OCI-LY3 (cell line): ENCODE measurements at regions not wholly inside any gene's neighbourhood (a gene's known extent, or its start where the extent isn't known, plus 50 kb on each side); places are given as distances from the start of the nearest gene placed in this dataset.

Experiments
- H2AFZ ChIP-seq: fragments of 200-600, 300-600 bp; shearing (Covaris generic); 2 replicates; pipeline ENCODE4 v1.6.0; 2014; ENCODE audit warnings: antibody characterized with exemption, low read depth, low read length
- H3K27ac ChIP-seq: fragments of 200-600, 300-600 bp; sonication (generic); 2 replicates; pipeline ENCODE4 v1.5.1; 2014; ENCODE audit warnings: mild to moderate bottlenecking, low read length, moderate library complexity, mixed read lengths
- H3K27me3 ChIP-seq: fragments of 200-600, 300-600 bp; sonication (generic); 2 replicates; pipeline ENCODE4 v1.6.1; 2014; ENCODE audit warnings: low read depth, low read length, mixed read lengths
- H3K36me3 ChIP-seq: fragments of 200-600, 300-600 bp; sonication (generic); replicated peaks from 2 replicates; pipeline ENCODE3; 2014; ENCODE audit warnings: low read depth, low read length, mixed read lengths
- H3K4me1 ChIP-seq: fragments of 300-600, 200-600 bp; sonication (generic); 2 replicates; pipeline ENCODE4 v1.6.1; 2014; ENCODE audit warnings: low read length, mixed read lengths
- H3K4me2 ChIP-seq: fragments of 200-600, 300-600 bp; sonication (generic); 2 replicates; pipeline ENCODE4 v1.6.1; 2014; ENCODE audit warnings: low read length, mixed read lengths
- H3K4me3 ChIP-seq: fragments of 300-600, 200-600 bp; sonication (generic); 2 replicates; pipeline ENCODE4 v1.5.1; 2014; ENCODE audit warnings: antibody characterized with exemption, mild to moderate bottlenecking, low read length, moderate library complexity
- H3K79me2 ChIP-seq: fragments of 300-600, 200-600 bp; shearing (Covaris generic); 2 replicates; pipeline ENCODE4 v1.6.1; 2014; ENCODE audit warnings: mild to moderate bottlenecking, low read length, mixed read lengths
- H3K9ac ChIP-seq: fragments of 300-600, 200-600 bp; shearing (Covaris generic); 2 replicates; pipeline ENCODE4 v1.6.0; 2014; ENCODE audit warnings: mild to moderate bottlenecking, low read length, moderate library complexity
- H3K9me3 ChIP-seq: fragments of 200-600, 300-600 bp; shearing (Covaris generic); 2 replicates; pipeline ENCODE4 v1.6.1; 2014; ENCODE audit warnings: low read length, mixed read lengths; ENCODE audit not compliant: insufficient read depth
- H4K20me1 ChIP-seq: fragments of 200-600, 300-600 bp; sonication (generic); 2 replicates; pipeline ENCODE4 v1.6.1; 2016; ENCODE audit warnings: low read length, mixed read lengths; ENCODE audit not compliant: insufficient read depth
- CTCF ChIP-seq: fragments of 200-600, 300-600 bp; sonication (generic); IDR thresholded peaks from 2 replicates; pipeline ENCODE4 v1.5.1; 2014; ENCODE audit warnings: antibody characterized with exemption, low read length, low read depth
- EZH2phosphoT487 ChIP-seq: fragments of 200-600 bp; shearing (Covaris generic); IDR thresholded peaks from 2 replicates; pipeline ENCODE4 v1.6.1; 2018; ENCODE audit warnings: antibody characterized with exemption, mixed run types, low read depth

GRCh38 chr4:145418739-145419138 lies 62.9 kb upstream of the SMAD1 start:
- no peaks in the 10 kb centered on the region for H3K4me1 ChIP-seq
- no peak overlapping the region for H3K27ac ChIP-seq
- H3K4me3 ChIP-seq: no peak overlapping the region
- no peak overlapping the region for H2AFZ ChIP-seq
- H3K9me3 ChIP-seq: no peaks in the 10 kb centered on the region
- H3K4me2 ChIP-seq: no peak overlapping the region
- no peaks in the 10 kb centered on the region for H4K20me1 ChIP-seq
- H3K9ac ChIP-seq: no peak overlapping the region
- H3K79me2 ChIP-seq: no peaks in the 10 kb centered on the region
- TF ChIP-seq EZH2phosphoT487: no peak
- TF ChIP-seq CTCF: no peak
- no peaks in the 10 kb centered on the region for H3K36me3 ChIP-seq
- H3K27me3 ChIP-seq: peaks cover 6% of the 10 kb centered on the region; the same call in 1 of the 2 replicates

- H3K79me2 ChIP-seq: no peaks in the 10 kb centered on the region
- H3K36me3 ChIP-seq: no peaks in the 10 kb centered on the region
- no peaks in the 10 kb centered on the region for H3K9me3 ChIP-seq
- H3K4me2 ChIP-seq: no peak overlapping the region
- H3K27ac ChIP-seq: no peak overlapping the region
- TF ChIP-seq EZH2phosphoT487 (no peak), CTCF (no peak)
- H3K4me3 ChIP-seq: no peak overlapping the region
- H3K27me3 ChIP-seq: peaks cover 8% of the 10 kb centered on the region; the same call in 1 of the 2 replicates
- no peaks in the 10 kb centered on the region for H4K20me1 ChIP-seq
- H3K9ac ChIP-seq: no peak overlapping the region
- no peak overlapping the region for H2AFZ ChIP-seq
- no peaks in the 10 kb centered on the region for H3K4me1 ChIP-seq
These were observed 64.1 kb upstream of the SMAD1 start for GRCh38 chr4:145417348-145418130.

- no peak overlapping the region for H3K4me3 ChIP-seq
- H3K79me2 ChIP-seq: no peaks in the 10 kb centered on the region
- H3K9me3 ChIP-seq: no peaks in the 10 kb centered on the region
- H3K4me1 ChIP-seq: no peaks in the 10 kb centered on the region
- TF ChIP-seq EZH2phosphoT487: no peak
- TF ChIP-seq CTCF: no peak
- H3K4me2 ChIP-seq: no peak overlapping the region
- H3K36me3 ChIP-seq: no peaks in the 10 kb centered on the region
- H4K20me1 ChIP-seq: no peaks in the 10 kb centered on the region
- H2AFZ ChIP-seq: no peak overlapping the region
- no peak overlapping the region for H3K27ac ChIP-seq
- H3K27me3 ChIP-seq: peaks cover 8% of the 10 kb centered on the region; the same call in 1 of the 2 replicates
- H3K9ac ChIP-seq: no peak overlapping the region
These were observed 66.8 kb upstream of the SMAD1 start for GRCh38 chr4:145414841-145415240.

- no peak overlapping the region for H3K4me3 ChIP-seq
These were observed 67.4 kb upstream of the SMAD1 start for GRCh38 chr4:145414226-145414625.

More at GRCh38 chr4:145414226-145414625, 67.4 kb upstream of the SMAD1 start:
- H2AFZ ChIP-seq: no peak overlapping the region
- TF ChIP-seq CTCF: no peak
- H4K20me1 ChIP-seq: no peaks in the 10 kb centered on the region
- H3K4me2 ChIP-seq: no peak overlapping the region
- no peak overlapping the region for H3K27ac ChIP-seq
- no peaks in the 10 kb centered on the region for H3K4me1 ChIP-seq
- H3K9me3 ChIP-seq: no peaks in the 10 kb centered on the region
- H3K79me2 ChIP-seq: no peaks in the 10 kb centered on the region
- H3K36me3 ChIP-seq: no peaks in the 10 kb centered on the region
- H3K27me3 ChIP-seq: peaks cover 8% of the 10 kb centered on the region; the same call in 1 of the 2 replicates
- no peak overlapping the region for H3K9ac ChIP-seq
